ENCODE measurements at regions not wholly inside any gene's neighbourhood (a gene's known extent, or its start where the extent isn't known, plus 50 kb on each side); places are given as distances from the start of the nearest gene placed in this dataset.
"Not testable (repeated sequence)": the region's sequence is repeated elsewhere in the genome, so short reads cannot be mapped to it uniquely, and the experiment has no call there.

- no peak for DNase-seq (ENCODE audit: low read depth)
- no peak overlapping the region for H3K4me3 ChIP-seq (ENCODE audit: low read length)
- TF ChIP-seq, protein P1, sequence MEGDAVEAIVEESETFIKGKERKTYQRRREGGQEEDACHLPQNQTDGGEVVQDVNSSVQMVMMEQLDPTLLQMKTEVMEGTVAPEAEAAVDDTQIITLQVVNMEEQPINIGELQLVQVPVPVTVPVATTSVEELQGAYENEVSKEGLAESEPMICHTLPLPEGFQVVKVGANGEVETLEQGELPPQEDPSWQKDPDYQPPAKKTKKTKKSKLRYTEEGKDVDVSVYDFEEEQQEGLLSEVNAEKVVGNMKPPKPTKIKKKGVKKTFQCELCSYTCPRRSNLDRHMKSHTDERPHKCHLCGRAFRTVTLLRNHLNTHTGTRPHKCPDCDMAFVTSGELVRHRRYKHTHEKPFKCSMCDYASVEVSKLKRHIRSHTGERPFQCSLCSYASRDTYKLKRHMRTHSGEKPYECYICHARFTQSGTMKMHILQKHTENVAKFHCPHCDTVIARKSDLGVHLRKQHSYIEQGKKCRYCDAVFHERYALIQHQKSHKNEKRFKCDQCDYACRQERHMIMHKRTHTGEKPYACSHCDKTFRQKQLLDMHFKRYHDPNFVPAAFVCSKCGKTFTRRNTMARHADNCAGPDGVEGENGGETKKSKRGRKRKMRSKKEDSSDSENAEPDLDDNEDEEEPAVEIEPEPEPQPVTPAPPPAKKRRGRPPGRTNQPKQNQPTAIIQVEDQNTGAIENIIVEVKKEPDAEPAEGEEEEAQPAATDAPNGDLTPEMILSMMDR (conservative IDR thresholded peaks at IDR 0.05; ENCODE audit: low read length): no peak
Observed at GRCh38 chr12:28746734-28747325, 402.2 kb upstream of the FAR2 start.

DNA sequence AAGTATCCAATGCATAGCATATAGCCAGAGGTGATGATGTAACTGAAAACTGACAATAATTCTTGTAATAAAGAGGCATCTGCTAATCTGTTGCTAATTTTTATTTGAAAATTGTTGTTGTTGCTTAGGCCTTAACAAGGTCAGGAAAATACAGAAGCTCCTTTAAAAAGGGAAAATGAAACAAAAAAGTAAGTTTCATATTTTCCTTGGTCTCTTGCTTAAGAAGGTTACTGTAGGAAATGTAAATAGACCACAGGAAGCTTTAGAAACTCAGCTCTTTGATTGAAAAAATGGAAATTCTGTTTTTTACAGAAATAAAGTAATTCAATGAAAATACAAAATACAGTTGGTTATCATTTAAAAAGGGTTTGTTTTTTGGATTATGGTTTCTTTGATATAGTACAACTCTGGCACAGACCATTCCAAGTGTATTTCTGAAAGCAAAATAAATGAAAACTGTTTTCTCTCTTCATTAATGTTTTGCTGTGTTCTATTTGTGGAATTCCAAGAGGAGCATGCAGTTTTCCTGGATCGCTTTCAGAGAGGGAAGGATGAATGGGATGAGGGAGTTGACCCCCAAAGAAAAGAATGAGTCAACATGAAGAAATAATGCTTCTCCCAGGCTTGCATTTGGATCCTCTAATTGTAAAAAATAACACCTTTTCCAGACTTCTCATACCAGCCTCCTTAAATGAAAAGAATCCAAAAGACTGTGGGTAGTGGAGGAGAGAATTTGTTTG is 398.0 kb upstream of the FAR2 start:
- H3K4me3 ChIP-seq (ENCODE audit: low read length): no peak overlapping the region
- TF ChIP-seq, protein P1 (conservative IDR thresholded peaks at IDR 0.05; ENCODE audit: low read length): no peak
- no peak for DNase-seq (ENCODE audit: low read depth)

GRCh38 chr12:28755027-28755426 is 394.1 kb upstream of the FAR2 start:
- DNase-seq (ENCODE audit: low read depth): no peak
- TF ChIP-seq, protein P1 (conservative IDR thresholded peaks at IDR 0.05; ENCODE audit: low read length): no peak
- H3K4me3 ChIP-seq (ENCODE audit: low read length): no peak overlapping the region

- no peak overlapping the region for H3K4me3 ChIP-seq (ENCODE audit: low read length)
- DNase-seq (ENCODE audit: low read depth): peak; percentile 12
- TF ChIP-seq, protein P1 (conservative IDR thresholded peaks at IDR 0.05; ENCODE audit: low read length): no peak
Observed at GRCh38 chr12:28759333-28759732, 389.7 kb upstream of the FAR2 start.

- H3K4me3 ChIP-seq (ENCODE audit: low read length); DNase-seq (ENCODE audit: low read depth): not testable (repeated sequence)
Observed at GRCh38 chr12:28760040-28760903, 388.8 kb upstream of the FAR2 start.

DNA sequence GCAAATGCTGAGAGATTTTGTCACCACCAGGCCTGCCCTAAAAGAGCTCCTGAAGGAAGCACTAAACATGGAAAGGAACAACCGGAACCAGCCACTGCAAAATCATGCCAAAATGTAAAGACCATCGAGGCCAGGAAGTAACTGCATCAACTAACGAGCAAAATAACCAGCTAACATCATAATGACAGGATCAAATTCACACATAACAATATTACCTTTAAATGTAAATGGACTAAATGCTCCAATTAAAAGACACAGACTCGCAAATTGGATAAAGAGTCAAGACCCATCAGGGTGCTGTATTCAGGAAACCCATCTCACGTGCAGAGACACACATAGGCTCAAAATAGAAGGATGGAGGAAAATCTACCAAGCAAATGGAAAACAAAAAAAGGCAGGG is 387.2 kb upstream of the FAR2 start:
- not testable (repeated sequence) for DNase-seq (ENCODE audit: low read depth); H3K4me3 ChIP-seq (ENCODE audit: low read length)

DNA sequence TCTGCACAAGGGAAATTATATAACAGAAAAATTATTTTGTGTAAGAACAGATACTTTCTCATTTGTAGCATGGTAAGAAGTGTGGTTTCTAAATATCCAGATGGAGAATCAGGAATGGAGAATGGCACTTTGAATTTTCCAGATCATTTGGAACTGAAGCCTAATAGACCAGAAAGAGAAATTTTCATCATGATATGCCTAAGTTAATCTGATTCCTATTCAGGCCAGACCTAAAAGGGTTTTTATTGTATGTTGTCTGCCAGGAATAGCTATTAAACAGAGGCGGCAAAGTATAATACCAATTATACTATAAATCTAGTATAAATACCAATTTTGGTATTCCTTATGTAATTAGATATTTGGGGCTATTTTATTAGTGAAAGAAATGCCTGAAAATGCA is 382.7 kb upstream of the FAR2 start:
- H3K4me3 ChIP-seq (ENCODE audit: low read length): no peak overlapping the region
- DNase-seq (ENCODE audit: low read depth): no peak
- TF ChIP-seq, protein P1 (conservative IDR thresholded peaks at IDR 0.05; ENCODE audit: low read length): no peak

Data from AG10803 (cell line).